GM12872 (cell line): ENCODE measurements at regions not wholly inside any gene's neighbourhood (a gene's known extent, or its start where the extent isn't known, plus 50 kb on each side); places are given as distances from the start of the nearest gene placed in this dataset.

Experiments used
- TF ChIP-seq, protein P1 (sequence below): IDR thresholded peaks from 3 replicates; pipeline ENCODE4 v1.5.1; 2011; ENCODE audit warnings: low read depth, mild to moderate bottlenecking, low read length, moderate library complexity; ENCODE audit not compliant: insufficient read depth

DNA sequence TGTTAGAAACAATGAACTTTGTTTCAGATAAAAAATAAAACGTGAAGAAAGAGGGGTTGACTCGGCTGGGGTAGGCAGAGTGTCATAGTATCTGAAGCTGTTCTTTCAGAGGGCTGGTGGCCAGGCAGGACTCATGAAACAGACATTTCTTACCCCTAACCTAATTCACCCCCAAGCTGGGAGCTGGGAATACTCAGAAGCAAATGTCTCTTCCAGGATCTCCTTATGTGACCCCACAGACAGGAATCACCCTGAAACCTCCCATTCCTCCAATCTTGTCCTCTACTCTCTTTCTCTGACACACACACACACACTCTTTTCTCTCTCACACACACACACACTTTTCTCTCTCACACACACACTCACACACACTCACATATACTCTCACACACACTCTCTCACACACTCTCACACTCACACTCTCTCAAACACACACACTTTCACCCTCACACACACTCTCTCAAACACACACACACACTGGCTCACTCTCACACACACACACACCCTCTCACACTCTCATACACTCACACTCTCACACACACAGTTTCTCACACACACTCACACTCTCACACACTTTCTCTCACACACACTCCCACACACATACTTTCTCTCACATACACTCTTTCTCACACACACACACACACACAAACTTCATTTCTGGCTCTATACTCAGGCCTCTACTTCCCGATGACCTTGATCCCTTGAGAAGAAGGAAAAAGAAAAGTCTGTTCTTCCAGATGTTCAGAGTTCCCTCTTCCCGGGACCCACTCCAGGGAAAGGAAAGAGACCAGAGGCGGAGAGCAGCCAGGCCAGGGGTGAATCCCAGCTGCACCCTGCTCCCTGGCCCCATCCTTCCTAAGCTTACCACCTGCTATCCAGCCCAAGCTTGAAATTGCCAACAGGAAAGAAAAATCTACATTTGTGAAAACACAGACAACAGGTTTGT lies 167.7 kb downstream of the TXNL1 start:
- TF ChIP-seq, protein P1, sequence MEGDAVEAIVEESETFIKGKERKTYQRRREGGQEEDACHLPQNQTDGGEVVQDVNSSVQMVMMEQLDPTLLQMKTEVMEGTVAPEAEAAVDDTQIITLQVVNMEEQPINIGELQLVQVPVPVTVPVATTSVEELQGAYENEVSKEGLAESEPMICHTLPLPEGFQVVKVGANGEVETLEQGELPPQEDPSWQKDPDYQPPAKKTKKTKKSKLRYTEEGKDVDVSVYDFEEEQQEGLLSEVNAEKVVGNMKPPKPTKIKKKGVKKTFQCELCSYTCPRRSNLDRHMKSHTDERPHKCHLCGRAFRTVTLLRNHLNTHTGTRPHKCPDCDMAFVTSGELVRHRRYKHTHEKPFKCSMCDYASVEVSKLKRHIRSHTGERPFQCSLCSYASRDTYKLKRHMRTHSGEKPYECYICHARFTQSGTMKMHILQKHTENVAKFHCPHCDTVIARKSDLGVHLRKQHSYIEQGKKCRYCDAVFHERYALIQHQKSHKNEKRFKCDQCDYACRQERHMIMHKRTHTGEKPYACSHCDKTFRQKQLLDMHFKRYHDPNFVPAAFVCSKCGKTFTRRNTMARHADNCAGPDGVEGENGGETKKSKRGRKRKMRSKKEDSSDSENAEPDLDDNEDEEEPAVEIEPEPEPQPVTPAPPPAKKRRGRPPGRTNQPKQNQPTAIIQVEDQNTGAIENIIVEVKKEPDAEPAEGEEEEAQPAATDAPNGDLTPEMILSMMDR, result no peak

DNA sequence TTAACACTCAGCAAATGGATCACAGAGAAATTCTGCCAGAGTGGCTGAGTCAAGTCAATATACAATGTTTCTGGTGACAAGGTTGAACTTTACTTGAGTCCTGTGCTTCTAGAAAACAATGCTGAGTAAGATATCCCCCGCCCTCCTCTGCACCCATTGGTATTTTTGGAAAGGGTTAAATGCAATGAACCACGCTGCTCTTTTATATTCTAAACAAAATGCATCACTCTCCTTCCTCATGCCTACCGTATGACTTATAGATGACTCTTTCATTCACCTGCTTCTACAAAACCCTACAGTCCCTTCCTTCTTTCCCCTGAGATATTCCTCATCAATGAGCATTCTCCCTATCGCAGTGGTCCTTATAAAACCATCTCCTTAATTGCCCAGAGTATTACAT lies 168.8 kb downstream of the TXNL1 start:
- TF ChIP-seq, protein P1, result no peak

DNA sequence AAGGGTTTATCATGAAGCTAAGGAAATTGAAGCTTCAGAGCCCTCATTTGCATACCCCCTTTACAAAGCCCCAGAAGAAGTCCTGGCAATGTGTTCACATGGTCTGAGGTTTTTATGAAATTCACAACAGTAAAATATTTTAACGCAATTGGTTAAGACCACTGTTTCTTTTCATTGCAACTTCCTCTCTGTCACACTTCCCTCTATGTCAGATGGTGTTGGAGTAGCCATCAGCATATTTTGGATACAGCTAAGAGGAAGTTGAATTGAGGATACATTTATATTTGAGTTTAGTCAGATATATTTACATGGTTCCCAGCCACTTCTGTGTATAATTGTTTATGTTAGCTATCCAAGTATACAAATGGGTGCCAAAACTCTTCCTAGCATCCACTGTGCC lies 170.0 kb downstream of the TXNL1 start:
- TF ChIP-seq, protein P1, result no peak

DNA sequence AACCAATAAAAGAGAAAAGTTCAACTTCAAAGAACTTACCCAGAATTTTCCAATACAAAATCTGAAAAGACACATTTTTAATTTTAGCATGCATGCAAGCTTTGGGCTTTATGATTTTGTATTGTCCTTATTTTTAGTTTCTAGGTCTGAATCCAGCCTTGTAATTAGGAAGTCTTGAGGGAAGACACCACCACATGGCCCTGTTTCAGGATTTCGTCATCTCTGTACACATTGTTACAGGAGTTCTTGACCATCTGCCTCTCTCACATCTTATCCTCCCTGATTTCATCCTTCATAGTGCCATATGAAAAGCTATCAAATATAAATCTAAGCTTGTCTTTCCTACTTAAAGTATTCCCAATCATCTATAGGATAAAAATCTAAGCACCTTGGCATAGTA lies 176.1 kb downstream of the TXNL1 start:
- TF ChIP-seq, protein P1, result no peak

DNA sequence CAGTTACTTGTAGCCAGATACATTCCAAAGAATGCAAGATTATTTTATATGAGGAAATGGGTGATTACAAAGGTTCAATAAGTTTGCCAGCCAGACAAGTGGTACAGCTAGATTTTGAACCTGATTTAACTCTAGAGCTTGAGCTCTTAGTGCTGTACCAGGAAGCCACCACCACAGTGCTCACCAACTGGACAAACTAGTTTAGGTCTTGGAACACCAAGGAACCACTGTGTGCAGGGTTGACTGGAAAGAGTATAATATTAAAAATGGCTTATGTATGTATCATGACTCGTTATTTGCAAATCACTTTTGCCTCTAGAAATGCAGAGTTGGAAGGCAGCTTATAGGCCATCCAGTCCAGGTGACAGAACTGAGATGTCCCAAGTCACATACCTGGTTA lies 177.2 kb downstream of the TXNL1 start:
- TF ChIP-seq, protein P1, result no peak

DNA sequence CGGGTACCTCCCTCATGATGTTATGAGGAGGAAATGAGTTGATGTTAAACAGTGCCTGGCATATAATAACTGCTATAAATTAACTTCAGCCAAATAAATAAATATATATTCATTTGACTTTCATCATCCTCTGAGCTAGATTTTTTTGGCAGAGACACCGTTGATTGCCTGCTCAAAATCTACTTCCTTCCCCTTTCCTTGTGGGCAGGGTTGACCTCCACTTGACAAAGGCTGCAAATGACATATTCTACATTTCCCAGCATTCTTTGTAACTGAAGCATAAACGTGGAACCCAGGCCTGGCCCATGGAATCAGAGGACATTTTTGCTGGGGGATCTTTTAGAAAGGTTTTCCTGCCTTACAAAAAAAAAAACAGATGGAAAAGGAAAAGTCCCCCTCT lies 177.8 kb downstream of the TXNL1 start:
- TF ChIP-seq, protein P1, result no peak

DNA sequence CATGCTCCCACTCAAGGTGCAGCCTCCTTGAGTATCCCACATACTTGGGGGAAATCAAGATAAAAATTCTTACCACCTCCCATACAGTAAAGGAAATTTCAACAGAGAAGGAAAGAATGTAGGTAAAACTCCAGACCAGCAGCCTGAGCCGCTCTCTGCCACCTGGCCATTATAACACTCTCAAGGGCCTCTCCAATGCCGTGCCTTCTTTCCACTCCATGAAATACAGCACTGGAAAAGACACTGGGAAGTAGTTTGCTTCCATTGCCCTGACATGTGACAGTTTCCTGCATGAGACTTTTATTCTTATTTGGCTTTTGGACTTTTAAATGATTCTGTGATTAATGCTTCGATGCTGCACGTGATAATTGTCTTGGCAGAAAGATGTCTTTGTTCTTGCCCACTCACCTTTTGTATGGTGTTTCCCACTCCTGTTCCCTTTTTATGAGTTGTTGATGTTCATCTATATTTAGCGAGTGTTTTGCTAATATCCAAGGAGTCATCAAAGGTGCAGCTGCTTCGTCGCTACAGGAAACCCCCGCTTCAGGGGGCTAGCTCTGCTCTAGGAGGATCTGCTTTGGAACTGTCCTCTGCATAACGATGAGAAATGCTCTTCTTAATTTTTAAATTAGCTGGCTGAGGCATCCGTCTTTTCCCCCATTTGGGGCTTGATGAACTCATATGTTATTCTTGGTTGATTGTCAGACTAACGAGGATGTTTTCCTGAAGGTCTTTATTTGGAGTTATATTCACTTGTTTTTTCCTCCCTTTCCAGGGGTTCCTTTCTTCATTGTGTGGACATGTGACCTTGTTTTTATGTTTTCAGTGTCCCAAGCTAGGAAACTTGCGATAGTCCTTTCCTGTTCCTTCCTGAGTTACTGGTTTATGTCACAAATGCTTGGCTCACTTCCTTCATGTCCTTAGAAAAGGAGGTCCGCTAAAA lies 179.4 kb downstream of the TXNL1 start:
- TF ChIP-seq, protein P1, result no peak
